ENCODE measurements at regions not wholly inside any gene's neighbourhood (a gene's known extent, or its start where the extent isn't known, plus 50 kb on each side); places are given as distances from the start of the nearest gene placed in this dataset.

DNA sequence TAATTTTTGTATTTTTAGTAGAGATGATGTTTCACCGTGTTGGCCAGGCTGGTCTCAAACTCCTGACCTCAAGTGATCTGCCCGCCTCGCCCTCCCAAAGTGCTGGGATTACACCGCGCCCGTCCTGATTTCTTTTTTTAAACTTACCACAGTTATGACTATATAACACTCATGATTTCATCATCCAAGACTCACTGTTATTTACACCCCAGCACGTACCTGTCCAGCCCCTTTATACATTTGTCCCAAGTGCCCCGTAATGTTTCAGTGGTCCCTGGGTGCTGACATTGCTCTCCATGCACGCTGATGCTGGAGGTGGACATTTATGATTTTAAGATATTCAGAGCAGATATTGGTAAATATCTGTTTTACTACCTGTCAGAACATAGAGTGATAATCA is 219.9 kb upstream of the GMDS start:
- Mint-ChIP-seq H3K27me3 (peaks cover 35% of the 10 kb centered on the region), H3K27ac (no peak overlapping the region)
- no peak for DNase-seq (ENCODE audit: extremely low spot score, unreplicated experiment)

DNA sequence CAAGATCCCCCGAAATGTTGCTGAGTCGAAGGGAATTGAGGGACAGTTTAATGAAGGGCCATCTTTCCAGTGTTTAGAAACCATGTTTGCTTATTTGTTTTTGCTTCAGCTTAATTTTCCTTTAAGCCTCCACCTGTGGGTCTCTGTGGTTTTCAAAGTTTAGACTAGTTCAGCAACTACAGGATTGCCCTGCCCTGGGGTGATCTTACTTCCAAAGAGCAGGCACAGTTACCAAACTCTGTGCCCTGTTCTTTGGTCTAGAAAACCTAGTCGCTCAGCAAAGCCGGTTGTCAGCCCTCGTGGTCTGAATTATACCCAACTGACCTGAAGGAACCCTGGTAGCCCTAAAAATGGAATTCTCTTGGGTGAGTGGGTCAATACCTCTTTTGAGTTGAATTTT is 219.2 kb upstream of the GMDS start:
- H3K27ac Mint-ChIP-seq, result no peak overlapping the region
- peaks cover 28% of the 10 kb centered on the region for H3K4me1 Mint-ChIP-seq (ENCODE audit: unreplicated experiment)
- no peak overlapping the region for H3K4me3 Mint-ChIP-seq
- H3K36me3 Mint-ChIP-seq, result no peaks in the 10 kb centered on the region
- TF ChIP-seq, protein P1, sequence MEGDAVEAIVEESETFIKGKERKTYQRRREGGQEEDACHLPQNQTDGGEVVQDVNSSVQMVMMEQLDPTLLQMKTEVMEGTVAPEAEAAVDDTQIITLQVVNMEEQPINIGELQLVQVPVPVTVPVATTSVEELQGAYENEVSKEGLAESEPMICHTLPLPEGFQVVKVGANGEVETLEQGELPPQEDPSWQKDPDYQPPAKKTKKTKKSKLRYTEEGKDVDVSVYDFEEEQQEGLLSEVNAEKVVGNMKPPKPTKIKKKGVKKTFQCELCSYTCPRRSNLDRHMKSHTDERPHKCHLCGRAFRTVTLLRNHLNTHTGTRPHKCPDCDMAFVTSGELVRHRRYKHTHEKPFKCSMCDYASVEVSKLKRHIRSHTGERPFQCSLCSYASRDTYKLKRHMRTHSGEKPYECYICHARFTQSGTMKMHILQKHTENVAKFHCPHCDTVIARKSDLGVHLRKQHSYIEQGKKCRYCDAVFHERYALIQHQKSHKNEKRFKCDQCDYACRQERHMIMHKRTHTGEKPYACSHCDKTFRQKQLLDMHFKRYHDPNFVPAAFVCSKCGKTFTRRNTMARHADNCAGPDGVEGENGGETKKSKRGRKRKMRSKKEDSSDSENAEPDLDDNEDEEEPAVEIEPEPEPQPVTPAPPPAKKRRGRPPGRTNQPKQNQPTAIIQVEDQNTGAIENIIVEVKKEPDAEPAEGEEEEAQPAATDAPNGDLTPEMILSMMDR (conservative IDR thresholded peaks at IDR 0.05), result no peak
- H3K27me3 Mint-ChIP-seq, result peaks cover 33% of the 10 kb centered on the region
- H3K9me3 Mint-ChIP-seq, result no peaks in the 10 kb centered on the region
- DNase-seq (ENCODE audit: extremely low spot score, unreplicated experiment), result no peak

More for the DNA sequence above, 219.9 kb upstream of the GMDS start:
- H3K9me3 Mint-ChIP-seq, result no peaks in the 10 kb centered on the region
- TF ChIP-seq, protein P1 (conservative IDR thresholded peaks at IDR 0.05), result no peak
- peaks cover 34% of the 10 kb centered on the region for H3K4me1 Mint-ChIP-seq (ENCODE audit: unreplicated experiment)
- no peak overlapping the region for H3K4me3 Mint-ChIP-seq
- no peaks in the 10 kb centered on the region for H3K36me3 Mint-ChIP-seq

DNA sequence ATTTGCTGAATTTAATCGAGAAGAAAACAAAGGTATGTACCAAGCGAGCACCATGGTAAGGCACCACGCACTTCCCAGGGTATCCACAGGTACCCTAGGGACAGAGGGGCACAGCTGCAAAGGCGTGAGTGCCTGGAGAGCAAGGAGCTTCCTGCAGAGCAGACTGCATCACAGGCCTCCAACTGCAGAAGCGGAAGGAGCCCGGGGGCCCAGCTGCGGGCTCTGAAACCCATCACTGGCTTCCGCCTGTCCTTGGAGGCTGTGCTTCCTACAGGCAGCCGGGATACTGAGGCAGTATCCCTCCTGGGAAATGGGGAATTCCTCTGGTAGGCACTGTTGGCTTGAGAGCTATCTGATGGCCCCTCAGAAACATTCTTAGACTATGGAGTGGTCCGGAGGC is 217.4 kb upstream of the GMDS start:
- Mint-ChIP-seq H3K36me3 (no peaks in the 10 kb centered on the region), H3K9me3 (no peaks in the 10 kb centered on the region), H3K4me3 (no peak overlapping the region), H3K27ac (no peak overlapping the region), H3K4me1 (ENCODE audit: unreplicated experiment) (peaks cover 15% of the 10 kb centered on the region), H3K27me3 (peaks cover 18% of the 10 kb centered on the region)
- TF ChIP-seq, protein P1 (conservative IDR thresholded peaks at IDR 0.05), result no peak
- no peak for DNase-seq (ENCODE audit: extremely low spot score, unreplicated experiment)

DNA sequence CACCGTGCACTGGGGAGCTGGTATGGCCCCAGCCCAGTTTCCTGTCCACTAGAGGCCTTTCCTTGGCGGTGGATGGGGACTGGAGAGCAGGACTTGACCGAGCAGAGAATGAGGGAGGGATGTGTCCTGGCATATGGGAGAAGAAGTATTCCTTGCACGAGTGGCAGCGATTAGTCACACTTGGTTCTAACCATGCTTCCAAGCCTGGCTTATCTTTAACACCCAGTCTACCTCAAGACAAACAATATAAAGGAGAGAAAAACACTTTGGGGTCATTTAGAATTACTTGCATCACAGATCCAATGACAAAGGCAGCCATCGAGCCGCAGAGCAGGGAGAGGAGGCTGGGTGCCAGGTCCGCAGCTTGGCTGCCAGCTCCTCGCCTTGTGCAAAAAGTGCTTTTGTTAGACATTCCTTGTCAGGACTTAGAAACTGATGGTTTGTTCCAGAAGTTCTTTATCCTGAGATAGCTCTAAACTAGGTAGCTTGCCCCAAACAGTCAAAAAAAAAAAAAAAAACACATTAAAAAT is 214.9 kb upstream of the GMDS start:
- H3K27me3 Mint-ChIP-seq, result peaks cover 7% of the 10 kb centered on the region
- DNase-seq (ENCODE audit: extremely low spot score, unreplicated experiment), result no peak
- H3K27ac Mint-ChIP-seq, result no peak overlapping the region
- peaks cover 10% of the 10 kb centered on the region for H3K4me1 Mint-ChIP-seq (ENCODE audit: unreplicated experiment)
- no peaks in the 10 kb centered on the region for H3K36me3 Mint-ChIP-seq
- H3K9me3 Mint-ChIP-seq, result no peaks in the 10 kb centered on the region
- no peak overlapping the region for H3K4me3 Mint-ChIP-seq
- TF ChIP-seq, protein P1 (conservative IDR thresholded peaks at IDR 0.05), result no peak

DNA sequence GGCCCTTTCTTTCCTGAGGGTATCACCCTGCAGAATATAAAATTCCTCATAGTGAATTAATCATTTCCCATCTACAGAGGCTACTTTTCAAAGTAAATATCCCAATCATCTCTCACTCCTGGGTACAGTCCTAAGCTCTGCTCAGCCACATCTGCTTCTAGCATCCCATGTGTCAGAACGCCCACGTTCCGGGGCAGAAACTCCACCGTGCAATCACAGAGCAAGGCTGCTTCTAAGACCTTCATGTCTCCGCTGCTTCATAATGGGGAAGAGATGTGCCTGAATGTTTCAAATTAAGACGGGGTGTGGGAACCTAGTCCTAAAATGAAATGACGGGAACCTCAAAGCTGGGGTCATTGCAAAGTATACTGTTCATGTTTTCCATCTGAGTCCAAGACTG is 208.8 kb upstream of the GMDS start:
- Mint-ChIP-seq H3K9me3 (no peaks in the 10 kb centered on the region), H3K36me3 (peaks cover 3% of the 10 kb centered on the region), H3K27ac (peak overlapping the region; percentile 44), H3K27me3 (peaks cover 15% of the 10 kb centered on the region), H3K4me3 (peak overlapping the region; percentile 26), H3K4me1 (ENCODE audit: unreplicated experiment) (peaks cover 25% of the 10 kb centered on the region)
- TF ChIP-seq, protein P1 (conservative IDR thresholded peaks at IDR 0.05), result no peak
- no peak for DNase-seq (ENCODE audit: extremely low spot score, unreplicated experiment)

DNA sequence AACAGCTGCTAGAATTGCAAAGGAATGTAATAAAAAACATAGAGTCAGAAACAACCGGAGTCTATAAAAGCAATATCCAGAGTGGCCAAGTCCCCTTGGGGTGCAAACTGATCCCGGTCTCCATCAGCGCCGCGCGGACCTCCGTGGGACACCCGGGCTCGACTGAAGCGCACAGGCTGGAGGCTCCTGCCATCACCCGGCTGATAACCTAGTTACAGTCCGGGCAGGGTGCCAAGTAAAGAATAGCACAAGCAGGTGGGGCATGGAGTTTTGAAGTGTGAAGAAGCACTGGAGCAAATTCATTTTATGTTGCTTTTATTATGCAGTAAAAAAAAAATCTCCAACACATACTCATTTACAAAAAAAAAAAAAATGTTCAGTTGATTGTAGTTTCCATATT is 205.1 kb upstream of the GMDS start:
- TF ChIP-seq, protein P1 (conservative IDR thresholded peaks at IDR 0.05), result no peak
- Mint-ChIP-seq H3K27ac (no peak overlapping the region), H3K27me3 (peaks cover 14% of the 10 kb centered on the region), H3K36me3 (peaks cover 7% of the 10 kb centered on the region), H3K4me1 (ENCODE audit: unreplicated experiment) (peaks cover 32% of the 10 kb centered on the region), H3K9me3 (no peaks in the 10 kb centered on the region), H3K4me3 (no peak overlapping the region)
- no peak for DNase-seq (ENCODE audit: extremely low spot score, unreplicated experiment)
